GM12875 (cell line): ENCODE measurements at regions not wholly inside any gene's neighbourhood (a gene's known extent, or its start where the extent isn't known, plus 50 kb on each side); places are given as distances from the start of the nearest gene placed in this dataset.
"Not testable (repeated sequence)": the region's sequence is repeated elsewhere in the genome, so short reads cannot be mapped to it uniquely, and the experiment has no call there.

Experiments
- H3K4me3 ChIP-seq: one replicate; pipeline ENCODE4 v1.5.1; 2011; ENCODE audit warnings: low read depth, low read length, control low read depth

DNA sequence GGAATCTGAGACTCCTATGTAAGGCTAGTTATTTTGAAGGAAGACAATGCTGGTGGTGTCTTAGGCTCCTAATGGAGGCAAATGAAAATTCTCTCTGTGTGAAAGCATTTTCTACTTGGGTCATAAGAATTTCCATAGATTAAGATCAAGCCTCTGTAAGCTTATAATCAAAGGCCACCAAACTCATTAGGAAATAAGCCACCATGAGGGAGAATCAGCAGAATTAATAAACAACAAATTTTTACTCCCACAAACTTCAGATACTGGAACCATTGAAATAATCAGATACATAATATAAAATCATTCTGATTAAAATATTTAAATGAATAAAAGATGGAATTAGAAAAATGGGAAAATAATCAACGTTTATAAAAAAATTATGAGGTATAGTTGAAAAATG is 178.7 kb downstream of the NPIPA8 start:
- not testable (repeated sequence) for H3K4me3 ChIP-seq

DNA sequence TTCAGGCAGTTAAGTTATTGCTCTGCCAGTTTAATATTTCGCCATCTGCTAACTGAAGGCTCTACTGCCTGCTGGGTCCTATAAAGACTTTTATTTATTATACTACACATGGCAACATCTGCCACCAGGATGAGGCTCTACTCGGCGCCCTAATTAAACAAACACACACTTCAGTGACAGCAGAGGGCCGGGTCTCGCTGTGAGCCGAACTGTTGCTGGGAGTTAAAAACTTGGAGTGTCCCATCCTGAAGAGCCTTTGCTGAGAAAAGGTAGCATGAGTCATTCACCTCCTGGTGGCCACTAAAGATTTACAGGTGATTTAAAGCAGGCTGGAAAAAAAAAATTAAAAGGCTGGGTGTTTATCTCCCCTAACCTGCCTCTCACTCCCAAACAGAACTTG is 183.7 kb downstream of the NPIPA8 start:
- H3K4me3 ChIP-seq, result not testable (repeated sequence)

DNA sequence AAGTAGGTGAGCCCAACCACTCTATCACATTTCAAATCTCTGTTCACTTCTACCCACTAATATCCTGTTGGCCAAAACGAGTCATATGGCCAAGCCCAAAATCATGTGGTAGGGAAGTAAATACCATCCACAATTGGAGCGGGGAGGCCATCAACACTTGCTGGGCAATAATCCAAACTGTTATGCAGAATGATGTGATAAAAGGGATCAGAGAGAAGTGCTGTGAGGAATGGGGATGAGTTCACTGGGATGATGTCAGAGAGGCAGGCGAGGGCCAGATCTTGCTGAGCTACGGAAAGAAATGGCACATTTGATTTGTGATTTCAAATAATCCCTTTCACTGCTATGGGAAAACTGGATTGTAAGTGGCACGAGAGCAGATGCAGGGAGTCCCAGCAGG is 188.4 kb downstream of the NPIPA8 start:
- H3K4me3 ChIP-seq, result not testable (repeated sequence)

- H3K4me3 ChIP-seq, result not testable (repeated sequence)
Observed at GRCh38 chr16:18146601-18147142, 189.9 kb downstream of the NPIPA8 start.

DNA sequence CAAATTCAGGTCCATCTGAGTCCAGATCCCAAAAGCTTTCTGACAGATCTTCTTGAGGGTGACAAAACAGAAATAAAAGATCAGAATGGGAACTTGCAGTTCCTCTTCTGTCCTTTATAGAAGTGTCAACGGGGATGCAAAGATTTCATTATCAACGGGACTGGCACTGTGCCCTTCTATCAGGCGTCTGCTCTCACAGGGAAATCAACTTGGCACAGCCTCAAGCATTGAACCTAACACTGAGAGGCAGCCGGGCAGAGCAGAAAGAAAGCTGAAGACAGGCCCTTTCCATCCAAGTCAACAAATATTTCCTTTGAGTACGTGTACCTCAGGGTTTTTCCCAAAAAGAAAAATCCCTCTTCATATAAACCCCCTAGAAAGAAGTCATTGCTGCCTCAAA is 194.5 kb downstream of the NPIPA8 start:
- H3K4me3 ChIP-seq, result not testable (repeated sequence)

GRCh38 chr16:18136288-18136687 is 200.2 kb downstream of the NPIPA8 start:
- not testable (repeated sequence) for H3K4me3 ChIP-seq

DNA sequence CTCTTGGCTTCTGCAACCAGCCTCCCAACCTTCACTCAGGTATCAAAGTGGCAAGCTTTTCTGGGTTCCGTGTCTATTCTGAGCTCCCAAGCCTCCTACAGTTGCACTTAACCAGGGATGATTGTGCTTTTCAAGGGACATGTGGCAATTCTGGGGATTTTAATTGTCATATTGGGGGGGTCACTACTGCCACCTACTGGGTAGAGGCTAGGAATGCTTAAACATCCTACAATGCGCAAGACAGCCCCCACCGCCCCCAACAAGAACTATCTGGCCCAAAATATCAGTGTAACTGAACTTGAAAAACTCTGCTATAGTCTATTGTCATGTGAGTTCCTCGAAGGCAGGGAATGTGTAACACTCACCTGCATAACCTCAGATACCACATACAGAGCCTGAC is 201.5 kb downstream of the NPIPA8 start:
- H3K4me3 ChIP-seq, result not testable (repeated sequence)

DNA sequence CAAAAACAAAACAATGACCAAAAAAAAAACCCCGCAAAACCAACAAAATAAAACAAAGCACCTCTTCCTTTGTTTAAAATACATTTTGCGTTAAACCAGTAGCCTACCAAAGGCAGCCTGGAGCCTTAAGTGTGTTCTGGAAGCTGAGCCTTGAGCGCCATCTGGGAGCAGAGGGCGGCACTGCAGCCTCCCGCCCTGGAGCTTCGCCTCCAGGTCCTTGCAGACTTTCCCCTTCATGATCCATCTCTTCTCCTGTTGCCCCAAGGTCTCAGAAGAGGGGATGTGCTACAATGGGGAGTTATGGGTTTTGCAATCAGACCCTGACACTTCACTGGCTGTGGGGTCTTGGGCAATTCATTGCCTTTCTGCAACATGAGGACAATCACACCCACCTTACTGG is 204.9 kb downstream of the NPIPA8 start:
- H3K4me3 ChIP-seq, result not testable (repeated sequence)

DNA sequence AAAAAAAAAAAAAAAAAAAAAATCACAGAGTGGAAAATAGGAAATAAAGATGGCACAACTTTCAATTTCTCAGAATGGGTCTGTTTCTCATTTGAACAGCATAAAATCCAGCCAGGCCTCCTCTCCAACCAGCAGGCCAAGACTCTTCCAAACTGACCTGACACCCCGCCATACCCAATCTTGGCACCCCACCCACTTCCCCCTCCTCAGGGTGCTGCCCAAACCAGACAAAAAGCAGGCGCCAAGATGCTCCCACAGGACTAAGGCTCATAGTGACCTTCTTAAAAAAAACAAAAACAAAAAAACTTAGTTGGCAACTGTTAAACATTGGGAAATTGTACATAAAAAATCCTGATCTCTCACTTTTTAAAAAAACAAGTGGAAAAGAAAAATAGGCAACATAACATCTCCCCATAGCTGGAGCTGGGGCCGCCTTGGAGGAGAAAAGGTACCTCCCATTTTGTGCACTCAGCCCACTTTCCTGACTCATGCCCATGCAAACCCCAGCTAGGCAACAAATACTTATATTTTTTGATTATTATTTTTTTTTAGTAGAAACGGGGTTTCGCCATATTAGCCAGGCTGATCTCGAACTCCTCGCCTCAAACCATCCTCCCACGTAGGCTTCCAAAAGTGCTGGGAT is 205.9 kb downstream of the NPIPA8 start:
- not testable (repeated sequence) for H3K4me3 ChIP-seq

DNA sequence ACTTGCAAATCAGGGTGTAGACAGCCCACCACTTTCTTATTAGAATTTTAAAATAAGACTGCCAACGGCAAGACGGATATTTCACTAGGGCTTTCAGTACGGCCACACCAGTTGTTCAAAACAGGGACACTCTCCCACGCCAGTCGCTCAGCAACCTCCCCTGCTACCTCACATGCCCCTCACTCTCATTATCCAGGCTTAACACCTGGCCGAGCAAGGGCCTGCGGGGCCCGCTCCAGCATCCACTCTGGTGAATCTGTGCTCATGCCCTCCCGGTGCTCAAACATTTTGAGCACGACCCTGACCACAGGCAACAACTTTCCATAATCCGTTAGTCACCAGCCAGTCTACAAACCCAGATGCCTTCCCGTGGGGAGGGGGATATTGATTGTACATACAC is 209.5 kb downstream of the NPIPA8 start:
- H3K4me3 ChIP-seq, result not testable (repeated sequence)

DNA sequence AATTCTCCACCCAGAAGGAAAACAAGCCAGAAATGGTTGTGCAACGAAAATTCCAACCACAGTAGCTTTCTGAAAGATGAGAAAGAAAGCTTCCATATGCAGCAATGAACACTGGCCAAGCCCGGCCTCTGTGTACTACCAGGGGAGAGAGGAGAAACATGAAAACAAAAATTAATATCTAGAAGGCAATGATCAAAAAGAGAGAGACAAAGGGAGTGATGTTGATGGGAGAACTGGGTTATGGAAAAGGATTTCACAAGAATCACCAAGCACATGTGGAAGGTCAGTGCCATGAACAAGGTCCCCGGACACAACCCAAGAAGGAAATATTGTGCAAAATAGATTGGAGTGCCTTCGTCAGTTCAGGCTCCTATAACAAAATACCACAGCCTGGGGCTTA is 217.4 kb downstream of the NPIPA8 start:
- H3K4me3 ChIP-seq, result not testable (repeated sequence)

DNA sequence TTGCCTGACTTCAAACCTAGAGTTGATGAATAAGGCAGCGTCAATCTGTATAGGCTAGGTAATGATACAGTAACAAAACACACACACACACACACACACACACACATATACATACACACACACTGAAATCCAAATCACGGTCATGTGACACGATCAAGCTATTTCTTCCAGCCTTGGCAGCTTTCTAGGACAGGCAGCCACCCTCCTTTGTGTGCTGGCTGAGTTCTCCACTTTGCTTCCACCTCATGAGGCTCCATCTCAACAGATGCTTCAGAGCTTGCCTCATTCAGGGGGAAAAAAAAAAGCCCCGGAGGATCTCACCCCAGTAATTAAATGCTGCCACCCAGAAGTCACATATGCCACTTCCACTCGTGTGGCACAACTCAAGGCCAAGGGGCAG is 217.9 kb downstream of the NPIPA8 start:
- not testable (repeated sequence) for H3K4me3 ChIP-seq

GRCh38 chr16:18118071-18118470 is 218.5 kb downstream of the NPIPA8 start:
- not testable (repeated sequence) for H3K4me3 ChIP-seq

GRCh38 chr16:18104412-18104811 is 232.1 kb downstream of the NPIPA8 start:
- H3K4me3 ChIP-seq, result not testable (repeated sequence)

- not testable (repeated sequence) for H3K4me3 ChIP-seq
Observed at GRCh38 chr16:18101077-18101476, 235.5 kb downstream of the NPIPA8 start.

GRCh38 chr16:18092605-18093004 is 243.9 kb downstream of the NPIPA8 start:
- not testable (repeated sequence) for H3K4me3 ChIP-seq

- H3K4me3 ChIP-seq, result not testable (repeated sequence)
Observed at GRCh38 chr16:18080658-18081363, 255.7 kb downstream of the NPIPA8 start.

- not testable (repeated sequence) for H3K4me3 ChIP-seq
Observed at GRCh38 chr16:18077910-18078309, 258.6 kb downstream of the NPIPA8 start.
